Urinary bladder (tissue), 3 donors: ENCODE measurements at regions not wholly inside any gene's neighbourhood (a gene's known extent, or its start where the extent isn't known, plus 50 kb on each side); places are given as distances from the start of the nearest gene placed in this dataset.

ENCODE experiments used
- DNase-seq: peaks from one replicate; pipeline ENCODE4 v3.0.0-alpha.2; 2015; ENCODE audit errors: extremely low spot score
- H3K27ac ChIP-seq: one replicate; pipeline ENCODE4 v1.5.1; 2013; ENCODE audit warnings: low read depth, mild to moderate bottlenecking, moderate library complexity
- H3K36me3 ChIP-seq: one replicate; pipeline ENCODE4 v1.6.1; 2013; ENCODE audit warnings: mild to moderate bottlenecking, moderate library complexity; ENCODE audit not compliant: insufficient read depth
- H3K4me1 ChIP-seq: one replicate; pipeline ENCODE4 v1.6.1; 2013; ENCODE audit warnings: mild to moderate bottlenecking, moderate library complexity; ENCODE audit not compliant: insufficient read depth
- H3K4me3 ChIP-seq: one replicate; pipeline ENCODE4 v1.5.1; 2013; ENCODE audit warnings: low read depth, low read length
- WGBS: extraction: QIAGEN DNeasy Blood & Tissue Kit; methylation state at CpG from one replicate; pipeline ENCODE4 v1.1.7; 2013; 5-methylcytosine and 5-hydroxymethylcytosine counted together
- donor health status: healthy with polysubstance abuse.
- donor health status: healthy.

DNA sequence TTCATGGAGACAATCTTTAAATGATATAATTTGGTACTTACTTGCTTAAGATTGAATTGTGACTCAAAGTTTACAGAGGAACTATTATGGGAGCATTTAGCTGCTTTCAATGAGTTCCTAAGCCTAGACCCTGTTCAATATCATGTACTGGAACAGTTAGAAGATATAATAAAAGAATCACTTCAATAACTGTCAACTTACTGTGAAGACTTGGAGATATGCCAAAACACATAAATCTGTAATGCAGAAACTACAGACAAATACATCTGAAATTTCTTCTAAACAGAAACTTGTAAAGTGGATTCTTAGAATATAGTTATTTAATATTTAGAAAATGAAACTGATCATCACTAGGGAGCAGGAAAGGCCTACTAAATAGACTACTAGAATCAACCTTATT, 259.3 kb downstream of the HLX start:
- no peak overlapping the region for H3K4me3 ChIP-seq
- H3K27ac ChIP-seq: no peak overlapping the region
- H3K4me1 ChIP-seq: no peaks in the 10 kb centered on the region
- H3K36me3 ChIP-seq: no peaks in the 10 kb centered on the region
- no peak for DNase-seq

DNA sequence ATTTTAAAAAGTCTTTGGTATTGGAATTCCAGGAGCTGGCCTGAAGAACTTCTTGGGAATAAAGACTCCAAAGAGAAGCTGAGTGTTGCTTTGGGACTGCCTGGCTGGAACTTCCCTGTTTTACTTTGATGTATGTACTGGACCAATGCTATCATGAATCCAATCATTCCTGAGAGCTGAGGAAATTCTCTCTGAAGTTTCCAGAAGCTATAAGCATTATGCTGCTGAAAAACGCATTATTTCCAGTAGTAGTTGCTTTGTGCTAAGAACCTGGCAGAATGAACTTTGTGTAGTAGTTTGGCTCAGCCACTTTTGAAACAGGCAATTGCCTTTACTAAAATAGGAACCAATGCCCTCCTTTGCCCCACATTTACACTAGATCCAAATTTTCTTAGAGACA, 260.7 kb downstream of the HLX start:
- H3K4me3 ChIP-seq: no peak overlapping the region
- no peaks in the 10 kb centered on the region for H3K36me3 ChIP-seq
- H3K27ac ChIP-seq: no peak overlapping the region
- no peaks in the 10 kb centered on the region for H3K4me1 ChIP-seq
- WGBS: 59% methylated on average over 1 of the region's 1 CpG
- DNase-seq: no peak

DNA sequence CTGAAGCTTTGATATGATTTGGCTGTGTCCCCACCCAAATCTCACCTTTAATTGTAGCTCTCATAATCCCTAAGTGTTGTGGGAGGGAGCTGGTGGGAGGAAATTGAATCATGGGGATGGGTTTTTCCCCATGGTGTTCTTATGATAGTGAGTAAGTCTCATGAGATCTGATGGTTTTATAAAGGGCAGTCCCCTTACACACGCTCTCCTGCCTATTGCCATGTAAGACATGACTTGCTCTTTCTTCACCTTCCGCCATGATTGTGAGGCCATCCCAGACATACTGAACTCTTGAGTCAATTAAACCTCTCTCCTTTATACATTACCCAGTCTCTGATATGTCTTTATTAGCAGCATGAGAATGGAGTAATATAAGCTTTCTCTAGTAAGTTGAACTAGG, 261.9 kb downstream of the HLX start:
- 97% methylated on average over 2 of the region's 2 CpGs for WGBS
- no peak for DNase-seq

DNA sequence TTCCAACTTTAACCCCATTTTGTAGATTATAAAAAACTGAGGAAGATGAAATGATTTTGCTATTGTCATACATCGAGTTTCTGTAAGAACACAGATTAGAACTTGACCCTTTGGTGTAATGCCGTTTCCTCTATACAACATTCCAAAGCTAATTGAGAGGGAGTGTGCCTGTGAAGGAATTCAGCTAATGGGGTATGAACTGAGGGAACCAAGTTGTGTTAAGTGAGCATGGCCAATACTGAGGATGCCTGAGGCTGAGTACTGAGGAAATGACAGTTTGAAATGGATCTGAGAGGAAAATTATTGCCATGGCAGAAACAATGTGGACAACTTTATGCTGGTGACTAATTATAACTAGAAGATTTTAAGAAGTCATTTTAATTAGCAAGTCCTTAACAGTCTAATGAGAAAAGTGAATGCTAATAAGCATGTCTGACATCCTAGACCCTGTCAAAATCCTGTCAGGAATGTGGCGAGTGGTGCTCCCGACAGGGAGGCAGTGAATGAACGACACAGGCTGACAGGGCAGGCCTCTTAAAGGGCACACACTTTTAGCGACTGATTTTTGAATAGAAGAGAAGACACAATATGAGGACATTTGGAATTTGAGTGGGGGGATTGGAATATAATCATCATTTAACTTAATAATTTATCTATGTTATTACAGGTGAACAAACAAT, 262.5 kb downstream of the HLX start:
- Histone ChIP-seq H3K4me3 (no peak overlapping the region), H3K36me3 (no peaks in the 10 kb centered on the region), H3K4me1 (no peaks in the 10 kb centered on the region), H3K27ac (no peak overlapping the region)
- DNase-seq: no peak
- 72% methylated on average over 6 of the region's 6 CpGs for WGBS

More for the DNA sequence above, 261.9 kb downstream of the HLX start:
- Histone ChIP-seq H3K4me3 (no peak overlapping the region), H3K4me1 (no peaks in the 10 kb centered on the region), H3K27ac (no peak overlapping the region), H3K36me3 (no peaks in the 10 kb centered on the region)

DNA sequence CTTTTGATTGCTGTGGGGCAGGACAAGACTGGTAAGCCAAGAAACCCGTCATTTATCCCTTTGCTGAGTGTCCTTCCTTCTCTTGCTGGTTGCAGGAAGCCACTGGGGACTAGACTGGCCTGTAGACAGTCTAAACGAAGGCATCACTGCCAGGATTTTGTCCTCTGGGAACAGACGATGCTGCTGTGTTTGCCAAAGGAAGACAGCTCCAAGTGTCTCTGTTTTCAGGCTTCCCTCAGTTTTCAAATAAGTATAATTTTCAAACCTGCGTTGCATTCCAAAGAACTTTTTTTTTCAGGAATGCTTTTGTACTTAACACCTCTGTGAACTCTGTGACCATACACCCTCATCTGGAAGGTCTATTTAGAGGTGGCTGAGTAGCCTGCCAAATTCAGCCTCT, 269.4 kb downstream of the HLX start:
- Histone ChIP-seq H3K4me1 (no peaks in the 10 kb centered on the region), H3K36me3 (no peaks in the 10 kb centered on the region), H3K4me3 (no peak overlapping the region), H3K27ac (no peak overlapping the region)
- no peak for DNase-seq
- WGBS: 68% methylated on average over 4 of the region's 4 CpGs

DNA sequence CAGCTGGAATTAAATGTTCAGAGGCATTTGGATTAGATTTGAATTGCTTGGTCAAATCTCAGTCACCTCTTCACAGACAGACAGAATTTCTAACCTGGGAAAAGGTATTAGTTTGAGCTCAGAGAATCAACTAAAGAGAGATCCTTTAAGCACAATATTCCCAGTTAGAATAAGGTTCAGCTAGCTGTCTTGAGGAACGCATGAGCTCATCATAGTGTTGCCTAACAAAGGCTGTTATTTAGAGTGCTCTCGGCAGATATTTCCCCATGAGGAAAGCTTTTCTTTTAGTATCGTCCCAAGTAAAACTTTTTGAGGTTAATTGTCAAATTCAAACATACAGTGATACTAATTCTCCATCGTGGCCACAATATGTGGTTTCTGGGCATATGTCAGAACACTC, 269.9 kb downstream of the HLX start:
- H3K4me1 ChIP-seq: no peaks in the 10 kb centered on the region
- no peak overlapping the region for H3K4me3 ChIP-seq
- no peaks in the 10 kb centered on the region for H3K36me3 ChIP-seq
- no peak overlapping the region for H3K27ac ChIP-seq
- 75% methylated on average over 4 of the region's 4 CpGs for WGBS
- DNase-seq: no peak

DNA sequence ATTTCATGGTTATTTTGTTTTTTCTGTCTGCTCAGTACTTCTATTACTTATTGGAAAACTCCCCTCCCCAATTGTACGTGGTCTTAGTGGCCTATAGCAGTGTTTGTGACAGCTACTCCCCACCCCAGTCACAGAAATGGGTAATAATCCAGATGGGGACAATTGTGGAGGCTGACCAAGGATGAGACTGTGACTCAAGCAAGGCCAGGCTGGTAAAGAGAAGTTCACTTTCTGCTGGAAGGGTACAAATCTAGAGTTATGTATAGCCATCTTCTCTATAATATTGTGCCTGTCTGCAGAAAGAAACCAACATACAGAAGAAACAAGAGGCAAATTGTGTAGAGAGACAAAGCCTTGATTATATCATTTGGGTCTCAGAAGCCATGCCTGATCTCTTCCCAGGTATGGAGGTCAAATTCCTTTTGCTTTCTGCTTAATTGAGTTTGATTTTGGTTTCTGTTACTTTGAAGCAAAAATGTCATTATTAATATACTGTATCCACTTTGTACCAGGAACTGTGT, 270.4 kb downstream of the HLX start:
- DNase-seq: no peak
- 71% methylated on average over 1 of the region's 1 CpG for WGBS
- H3K36me3 ChIP-seq: no peaks in the 10 kb centered on the region
- no peak overlapping the region for H3K27ac ChIP-seq
- no peaks in the 10 kb centered on the region for H3K4me1 ChIP-seq
- no peak overlapping the region for H3K4me3 ChIP-seq

DNA sequence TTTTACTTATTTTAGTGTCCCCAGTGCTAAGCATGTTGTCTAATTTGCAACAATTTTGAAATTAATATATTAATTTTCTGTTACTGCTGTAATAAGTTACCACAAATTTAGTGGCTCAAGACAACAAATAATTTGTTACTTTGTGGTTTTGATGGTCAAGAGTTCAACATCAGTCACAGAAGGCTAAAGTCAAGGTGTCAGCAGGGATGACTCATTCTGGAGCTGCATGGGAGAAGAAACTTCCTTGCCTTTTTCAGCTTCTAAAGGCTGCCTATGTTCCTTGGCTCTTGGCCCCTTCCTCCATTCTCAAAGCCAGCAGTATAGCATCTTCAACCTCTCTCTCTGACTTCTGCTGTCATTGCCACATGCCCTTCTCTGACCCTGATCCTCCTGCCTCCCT, 271.8 kb downstream of the HLX start:
- H3K27ac ChIP-seq: no peak overlapping the region
- H3K4me1 ChIP-seq: no peaks in the 10 kb centered on the region
- no peaks in the 10 kb centered on the region for H3K36me3 ChIP-seq
- no peak overlapping the region for H3K4me3 ChIP-seq
- DNase-seq: no peak

DNA sequence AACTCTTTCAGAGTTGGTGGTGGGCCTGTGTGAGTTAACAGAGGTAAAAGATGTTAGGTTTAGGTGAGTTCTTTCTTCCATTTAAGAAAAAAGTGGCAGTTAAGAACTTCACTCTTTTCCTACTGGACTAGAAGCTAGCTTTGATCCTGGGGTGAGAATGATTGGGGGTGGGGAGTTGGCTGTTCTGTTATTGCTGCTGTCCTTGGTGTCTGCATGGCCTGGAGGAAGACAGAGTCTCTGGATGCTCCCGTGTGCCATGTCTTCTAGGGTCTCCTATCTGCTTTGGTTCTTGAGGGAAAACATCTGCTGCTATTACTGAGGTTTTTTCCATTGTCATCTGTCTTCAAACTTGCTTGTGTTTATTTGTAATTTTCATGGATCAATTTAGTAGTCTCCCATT, 275.7 kb downstream of the HLX start:
- Histone ChIP-seq H3K36me3 (no peaks in the 10 kb centered on the region), H3K27ac (no peak overlapping the region), H3K4me3 (no peak overlapping the region), H3K4me1 (no peaks in the 10 kb centered on the region)
- DNase-seq: no peak
- 45% methylated on average over 1 of the region's 1 CpG for WGBS

DNA sequence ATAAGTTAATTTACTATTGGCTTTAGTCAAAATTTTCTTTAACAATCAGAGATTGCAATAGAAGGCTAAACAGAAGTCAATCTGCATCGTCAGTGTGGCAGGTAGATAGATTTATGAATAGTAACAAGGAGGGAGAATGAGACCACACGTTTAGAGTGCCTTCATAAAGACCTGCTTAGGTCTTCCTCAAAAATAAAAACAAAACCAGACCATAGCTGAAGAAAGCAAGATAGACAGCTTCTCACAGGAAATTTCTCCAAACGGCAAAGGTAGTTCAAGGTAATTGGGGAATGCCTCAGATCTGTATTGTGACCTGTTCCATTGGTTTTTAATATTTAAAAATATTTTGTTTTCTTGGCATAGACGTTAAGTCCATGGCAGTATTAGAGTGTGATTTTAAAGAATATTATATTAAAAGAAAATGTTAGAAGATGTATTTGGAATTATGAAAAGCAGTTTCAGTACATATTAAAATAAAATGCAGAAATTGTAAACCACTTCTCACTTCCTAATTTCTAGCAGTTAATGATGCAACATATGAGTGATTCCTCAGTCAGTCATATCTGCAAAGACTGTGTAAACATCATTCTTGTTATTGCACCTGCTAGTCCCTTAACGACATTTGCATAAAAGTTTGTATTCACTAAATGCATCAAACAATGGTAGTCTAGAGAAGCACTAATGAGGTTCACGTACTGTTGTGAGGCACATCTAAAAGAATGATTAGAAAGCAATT, 278.0 kb downstream of the HLX start:
- 63% methylated on average over 6 of the region's 6 CpGs for WGBS
- Histone ChIP-seq H3K4me3 (no peak overlapping the region), H3K36me3 (no peaks in the 10 kb centered on the region), H3K4me1 (no peaks in the 10 kb centered on the region), H3K27ac (no peak overlapping the region)
- no peak for DNase-seq

DNA sequence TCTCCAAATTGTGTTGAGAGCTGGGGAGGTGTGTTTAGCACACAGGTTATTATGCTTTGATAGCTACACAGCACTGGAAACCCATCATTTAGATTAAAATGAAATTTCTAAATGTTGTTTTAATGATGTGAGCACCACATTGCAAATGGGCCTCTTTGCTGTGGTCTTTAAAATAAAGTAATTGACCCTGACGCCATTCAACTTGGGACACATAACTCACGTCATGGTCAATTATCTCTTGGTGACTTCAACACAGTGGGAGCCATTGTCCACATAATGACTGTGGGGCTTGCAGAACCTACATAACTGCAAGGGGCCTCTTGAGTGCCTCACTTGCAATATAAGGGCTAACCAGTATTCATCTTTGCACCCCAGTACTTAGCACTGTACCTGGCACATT, 280.4 kb downstream of the HLX start:
- no peak for DNase-seq
- Histone ChIP-seq H3K36me3 (no peaks in the 10 kb centered on the region), H3K27ac (no peak overlapping the region), H3K4me3 (no peak overlapping the region), H3K4me1 (no peaks in the 10 kb centered on the region)
- 90% methylated on average over 2 of the region's 2 CpGs for WGBS

DNA sequence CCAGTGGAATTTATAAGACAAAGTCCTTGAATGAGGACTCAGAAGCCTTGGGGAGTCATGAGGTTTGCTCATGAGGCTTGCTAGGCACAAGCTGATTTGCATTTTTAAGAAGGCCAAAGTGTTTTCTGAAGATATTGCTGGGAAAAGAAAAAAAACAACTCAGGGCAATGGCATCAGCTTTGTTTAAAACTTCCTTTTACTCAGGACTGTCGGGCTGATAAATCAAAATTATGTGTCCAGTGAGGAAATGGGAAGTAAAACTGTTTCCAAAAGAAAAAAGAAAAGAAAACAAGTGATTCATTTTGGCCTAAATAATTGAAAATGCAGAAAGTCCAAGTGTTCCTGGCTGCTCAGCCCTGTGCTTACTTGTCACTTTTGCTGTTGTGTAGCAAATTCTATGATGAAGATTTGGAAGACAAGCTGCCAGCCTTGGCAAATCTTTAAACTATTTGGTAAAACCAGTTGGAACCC, 282.4 kb downstream of the HLX start:
- DNase-seq: no peak
- Histone ChIP-seq H3K4me3 (no peak overlapping the region), H3K36me3 (no peaks in the 10 kb centered on the region), H3K4me1 (peaks cover 2% of the 10 kb centered on the region), H3K27ac (no peak overlapping the region)
- WGBS: 45% methylated on average over 1 of the region's 1 CpG

DNA sequence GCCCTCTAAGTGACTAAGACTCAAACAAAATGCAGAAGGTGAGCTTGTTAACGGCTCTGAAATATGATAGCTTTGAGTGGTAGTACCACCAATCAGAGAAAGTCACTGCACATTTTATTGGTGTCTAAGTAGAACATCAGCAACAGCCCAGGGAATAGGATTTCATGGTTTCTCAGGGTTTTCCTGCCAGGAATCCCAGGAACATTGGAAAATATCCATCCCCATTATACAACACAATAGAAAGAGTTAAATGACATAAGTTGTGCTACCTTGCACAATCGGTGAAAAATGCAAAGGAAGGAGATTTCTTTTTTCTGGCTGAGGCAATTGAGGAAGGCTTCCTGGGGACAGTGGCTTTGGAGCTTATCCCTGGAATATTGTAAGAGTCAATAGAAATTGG, 283.1 kb downstream of the HLX start:
- Histone ChIP-seq H3K4me1 (peaks cover 2% of the 10 kb centered on the region), H3K27ac (no peak overlapping the region), H3K36me3 (no peaks in the 10 kb centered on the region), H3K4me3 (no peak overlapping the region)
- no peak for DNase-seq
- whole genome bisulfite sequencing: 60% methylated on average over 2 of the region's 2 CpGs

DNA sequence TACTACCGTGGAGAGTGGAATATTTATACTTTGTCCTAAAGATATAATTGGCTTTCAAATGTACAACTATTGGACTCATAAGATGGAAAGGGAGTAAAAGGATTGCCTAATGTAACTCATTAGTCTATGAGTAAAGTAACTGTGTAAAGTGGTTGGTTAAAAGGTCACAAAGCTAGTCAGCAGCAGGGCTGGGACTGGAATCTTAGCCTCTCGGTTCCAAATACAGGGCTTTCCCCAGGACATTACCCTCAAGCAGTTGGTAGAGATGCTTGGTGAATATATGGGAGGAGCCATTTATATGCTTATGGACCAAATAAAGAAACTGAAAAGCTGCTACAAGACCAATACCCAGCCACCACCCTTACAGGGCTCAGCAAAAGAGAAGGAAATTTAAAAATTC, 283.7 kb downstream of the HLX start:
- Histone ChIP-seq H3K4me1 (peaks cover 2% of the 10 kb centered on the region), H3K4me3 (no peak overlapping the region), H3K27ac (no peak overlapping the region), H3K36me3 (no peaks in the 10 kb centered on the region)
- 91% methylated on average over 2 of the region's 2 CpGs for WGBS
- DNase-seq: no peak
